HCT116 (cell line): ENCODE measurements at regions not wholly inside any gene's neighbourhood (a gene's known extent, or its start where the extent isn't known, plus 50 kb on each side); places are given as distances from the start of the nearest gene placed in this dataset.

Experiments
- ATAC-seq: fragments of 200-7000 bp; cut with Tn5 transposase; 2 replicates; pipeline ENCODE4 v1.9.1; 2020; ENCODE audit warnings: mild to moderate bottlenecking, moderate library complexity
- BruUV-seq: library from RNA; stranded (reverse); fragments of 400-500 nt; replicated peaks from 2 replicates; lab custom pipeline; 2021; lab: Mats Ljungman, UMichigan
- CTCF ChIA-PET: fragments of 300-600 bp; sonication (Branson Sonifier 250); formaldehyde crosslinking; loops from one replicate; lab custom pipeline; 2021; ENCODE audit warnings: antibody characterized with exemption; lab: Charles Lee
- POLR2A ChIA-PET: fragments of 300-600, 350-600 bp; sonication (Branson Sonifier 250); formaldehyde crosslinking; loops from one replicate; lab custom pipeline; 2021; ENCODE audit warnings: antibody characterized with exemption; lab: Charles Lee
- RAD21 ChIA-PET, 2 experiments: fragments of 300-600 bp; sonication (Branson Sonifier 250); formaldehyde crosslinking; loops; one replicate each; lab custom pipeline; 2023; ENCODE audit warnings: low total read pairs in 2 of 2; ENCODE audit not compliant: uncharacterized antibody in 2 of 2, unreplicated experiment in 2 of 2, low non-redundant PET in 1 of 2; lab: Charles Lee
- DNase-seq: peaks from one replicate; pipeline ENCODE4 v3.0.0-alpha.2; 2010; ENCODE audit warnings: low read depth, low spot score
- H2AFZ ChIP-seq: fragments of 200-600 bp; shearing (Covaris generic), sonication (generic); 2 replicates; pipeline ENCODE4 v1.6.1; 2017; ENCODE audit warnings: low read depth, mixed run types, mixed read lengths, antibody characterized with exemption, low read length; ENCODE audit not compliant: poor library complexity, severe bottlenecking
- H3K27ac ChIP-seq: 2 replicates; pipeline ENCODE4 v1.5.1; 2012; ENCODE audit warnings: low read depth, low read length
- H3K27me3 ChIP-seq: fragments of 200-600 bp; sonication (generic); 2 replicates; pipeline ENCODE4 v1.6.1; 2016; ENCODE audit warnings: mixed run types, low read length, mixed read lengths; ENCODE audit not compliant: insufficient read depth
- H3K36me3 ChIP-seq, 2 experiments: fragments of 200-500 bp in 1 of 2; fragments of 200-600 bp in 1 of 2; sonication (Bioruptor generic) in 1 of 2; sonication (generic) in 1 of 2; 2 replicates each; pipeline versions ENCODE4 v1.5.1 to v1.6.1; 2014 to 2016; ENCODE audit warnings: low read length in 2 of 2, inconsistent platforms in 1 of 2, mixed read lengths in 1 of 2, mixed run types in 1 of 2; ENCODE audit not compliant: insufficient read depth in 2 of 2, control insufficient read depth in 1 of 2
- H3K4me1 ChIP-seq, 2 experiments: fragments of 200-600 bp in 1 of 2; sonication (generic) in 1 of 2; 2 replicates each; pipeline versions ENCODE4 v1.5.1 to v1.6.1; 2012 to 2017; ENCODE audit warnings: low read length in 2 of 2, inconsistent platforms in 1 of 2, mild to moderate bottlenecking in 1 of 2, mixed read lengths in 1 of 2, mixed run types in 1 of 2, moderate library complexity in 1 of 2; ENCODE audit not compliant: insufficient read depth in 2 of 2, control insufficient read depth in 1 of 2
- H3K4me2 ChIP-seq: fragments of 200-600 bp; sonication (generic); 2 replicates; pipeline ENCODE4 v1.6.1; 2017; ENCODE audit warnings: mixed run types, low read length, mixed read lengths
- H3K4me3 ChIP-seq, 2 experiments: fragments of 200-600 bp in 1 of 2; sonication (generic) in 1 of 2; replicated peaks in 1 of 2; 2 replicates each; pipeline ENCODE4 v1.5.1; 2011 to 2016; ENCODE audit warnings: low read length in 2 of 2, control low read depth in 1 of 2, low read depth in 1 of 2, mild to moderate bottlenecking in 1 of 2, mixed read lengths in 1 of 2, mixed run types in 1 of 2
- H3K79me2 ChIP-seq: fragments of 200-600 bp; sonication (generic); 2 replicates; pipeline ENCODE4 v1.6.1; 2017; ENCODE audit warnings: mild to moderate bottlenecking, mixed run types, low read length, moderate library complexity, mixed read lengths; ENCODE audit not compliant: insufficient read depth
- H3K9ac ChIP-seq: fragments of 200-600 bp; sonication (generic); 2 replicates; pipeline ENCODE4 v1.6.1; 2016; ENCODE audit warnings: low read length, mixed read lengths
- H3K9me2 ChIP-seq: fragments of 200-600 bp; sonication (generic), shearing (Covaris generic); 2 replicates; pipeline ENCODE4 v1.6.1; 2017; ENCODE audit warnings: mixed run types, mild to moderate bottlenecking, moderate library complexity; ENCODE audit not compliant: insufficient read depth
- H3K9me3 ChIP-seq, 2 experiments: fragments of 200-500 bp in 1 of 2; fragments of 200-600 bp in 1 of 2; sonication (Bioruptor generic) in 1 of 2; sonication (generic) in 1 of 2; 2 replicates each; pipeline ENCODE4 v1.6.1; 2014 to 2017; ENCODE audit warnings: low read length in 2 of 2, mixed read lengths in 2 of 2, inconsistent platforms in 1 of 2, low read depth in 1 of 2, mild to moderate bottlenecking in 1 of 2, mixed run types in 1 of 2, moderate library complexity in 1 of 2; ENCODE audit not compliant: control insufficient read depth in 1 of 2, insufficient read depth in 1 of 2
- H4K20me1 ChIP-seq: fragments of 200-600 bp; sonication (generic), shearing (Covaris generic); 2 replicates; pipeline ENCODE4 v1.6.1; 2017; ENCODE audit warnings: mixed run types, mild to moderate bottlenecking, moderate library complexity; ENCODE audit not compliant: insufficient read depth
- CBX3 ChIP-seq: IDR thresholded peaks from 2 replicates; pipeline ENCODE4 v1.6.1; 2012; ENCODE audit warnings: low read depth
- EGR1 ChIP-seq: IDR thresholded peaks from 2 replicates; pipeline ENCODE4 v1.6.1; 2012; ENCODE audit warnings: low read depth
- ELF1 ChIP-seq: IDR thresholded peaks from 2 replicates; pipeline ENCODE4 v1.6.1; 2012; ENCODE audit warnings: low read depth, borderline replicate concordance
- EZH2 ChIP-seq: fragments of 200-600 bp; sonication (generic); IDR thresholded peaks from 2 replicates; pipeline ENCODE4 v1.6.1; 2017; ENCODE audit warnings: antibody characterized with exemption, mixed run types
- EZH2phosphoT487 ChIP-seq: fragments of 200-600 bp; IDR thresholded peaks from 2 replicates; pipeline ENCODE4 v1.6.1; 2018; ENCODE audit warnings: antibody characterized with exemption, borderline replicate concordance
- FOSL1 ChIP-seq: IDR thresholded peaks from 2 replicates; pipeline ENCODE4 v1.6.1; 2012; ENCODE audit warnings: low read depth
- REST ChIP-seq: IDR thresholded peaks from 2 replicates; pipeline ENCODE4 v1.6.1; 2012; ENCODE audit warnings: low read depth
- intact Hi-C: fragments of 100-400 bp; cut with micrococcal nuclease; formaldehyde crosslinking; loops from 2 replicates; pipeline ENCODE4 v1.10.0; 2022
- TF ChIP-seq, protein P1 (sequence below), 3 experiments: fragments of 200-600 bp in 1 of 3; sonication (generic) in 1 of 3; IDR thresholded peaks in 2 of 3; conservative IDR thresholded peaks in 1 of 3; 2 replicates each; pipeline ENCODE4 v1.5.1; 2012 to 2017; ENCODE audit warnings: low read depth in 2 of 3, low read length in 2 of 3, antibody characterized with exemption in 1 of 3, borderline replicate concordance in 1 of 3, control low read depth in 1 of 3, mild to moderate bottlenecking in 1 of 3, mixed read lengths in 1 of 3, mixed run types in 1 of 3, moderate library complexity in 1 of 3; ENCODE audit not compliant: insufficient read depth in 1 of 3
- TF ChIP-seq, protein P2 (sequence below): IDR thresholded peaks from 2 replicates; pipeline ENCODE4 v1.6.1; 2011; ENCODE audit warnings: mild to moderate bottlenecking, low read length, moderate library complexity; ENCODE audit not compliant: insufficient replicate concordance; ENCODE audit errors: extremely low read depth

GRCh38 chr14:84581041-84581440 is 948.9 kb upstream of the FLRT2 start:
- H3K27ac ChIP-seq = no peak overlapping the region
- no peak for ATAC-seq
- no peaks in the 10 kb centered on the region for H3K36me3 ChIP-seq
- intact Hi-C loops = no loop called here
- H2AFZ ChIP-seq = no peak overlapping the region
- CTCF ChIA-PET = no interaction called here
- H3K4me2 ChIP-seq = no peak overlapping the region
- peaks cover 11 to 18% of the 10 kb centered on the region in 2 experiments; a peak in 2 of 4 replicates for H3K9me3 ChIP-seq
- no peak overlapping the region for H3K9ac ChIP-seq
- no peaks in the 10 kb centered on the region for H3K9me2 ChIP-seq
- TF ChIP-seq EGR1 (no peak), ELF1 (no peak)
- TF ChIP-seq, protein P1, sequence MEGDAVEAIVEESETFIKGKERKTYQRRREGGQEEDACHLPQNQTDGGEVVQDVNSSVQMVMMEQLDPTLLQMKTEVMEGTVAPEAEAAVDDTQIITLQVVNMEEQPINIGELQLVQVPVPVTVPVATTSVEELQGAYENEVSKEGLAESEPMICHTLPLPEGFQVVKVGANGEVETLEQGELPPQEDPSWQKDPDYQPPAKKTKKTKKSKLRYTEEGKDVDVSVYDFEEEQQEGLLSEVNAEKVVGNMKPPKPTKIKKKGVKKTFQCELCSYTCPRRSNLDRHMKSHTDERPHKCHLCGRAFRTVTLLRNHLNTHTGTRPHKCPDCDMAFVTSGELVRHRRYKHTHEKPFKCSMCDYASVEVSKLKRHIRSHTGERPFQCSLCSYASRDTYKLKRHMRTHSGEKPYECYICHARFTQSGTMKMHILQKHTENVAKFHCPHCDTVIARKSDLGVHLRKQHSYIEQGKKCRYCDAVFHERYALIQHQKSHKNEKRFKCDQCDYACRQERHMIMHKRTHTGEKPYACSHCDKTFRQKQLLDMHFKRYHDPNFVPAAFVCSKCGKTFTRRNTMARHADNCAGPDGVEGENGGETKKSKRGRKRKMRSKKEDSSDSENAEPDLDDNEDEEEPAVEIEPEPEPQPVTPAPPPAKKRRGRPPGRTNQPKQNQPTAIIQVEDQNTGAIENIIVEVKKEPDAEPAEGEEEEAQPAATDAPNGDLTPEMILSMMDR (IDR thresholded peaks at IDR 0.05 in 2 of 3, conservative IDR thresholded peaks at IDR 0.05 in 1 of 3; ENCODE audit: borderline replicate concordance in 1 of 3, insufficient read depth in 1 of 3, low read depth in 2 of 3, low read length in 2 of 3) = no peak
- TF ChIP-seq, all 23 proteins: peak for 0
- no TSS peak for BruUV-seq
- ChIA-PET RAD21 (no interaction called here), POLR2A (no interaction called here)
- Histone ChIP-seq H3K79me2 (no peaks in the 10 kb centered on the region), H4K20me1 (no peaks in the 10 kb centered on the region), H3K4me3 (no peak overlapping the region), H3K4me1 (no peaks in the 10 kb centered on the region), H3K27me3 (no peaks in the 10 kb centered on the region)
- DNase-seq = no peak

GRCh38 chr14:84584511-84584910 is 945.4 kb upstream of the FLRT2 start:
- Histone ChIP-seq H3K36me3 (no peaks in the 10 kb centered on the region), H3K79me2 (no peaks in the 10 kb centered on the region), H2AFZ (no peak overlapping the region), H3K9me2 (no peaks in the 10 kb centered on the region), H3K4me3 (no peak overlapping the region), H3K27me3 (no peaks in the 10 kb centered on the region), H3K4me1 (no peaks in the 10 kb centered on the region), H3K9ac (no peak overlapping the region), H3K27ac (no peak overlapping the region), H3K9me3 (peaks cover 6 to 13% of the 10 kb centered on the region in 2 experiments; a peak in 1 of 4 replicates), H3K4me2 (no peak overlapping the region), H4K20me1 (no peaks in the 10 kb centered on the region)
- intact Hi-C loops = no loop called here
- ChIA-PET RAD21 (no interaction called here), POLR2A (no interaction called here), CTCF (no interaction called here)
- BruUV-seq = no TSS peak
- DNase-seq (no peak), ATAC-seq (no peak)
- TF ChIP-seq, protein P2, sequence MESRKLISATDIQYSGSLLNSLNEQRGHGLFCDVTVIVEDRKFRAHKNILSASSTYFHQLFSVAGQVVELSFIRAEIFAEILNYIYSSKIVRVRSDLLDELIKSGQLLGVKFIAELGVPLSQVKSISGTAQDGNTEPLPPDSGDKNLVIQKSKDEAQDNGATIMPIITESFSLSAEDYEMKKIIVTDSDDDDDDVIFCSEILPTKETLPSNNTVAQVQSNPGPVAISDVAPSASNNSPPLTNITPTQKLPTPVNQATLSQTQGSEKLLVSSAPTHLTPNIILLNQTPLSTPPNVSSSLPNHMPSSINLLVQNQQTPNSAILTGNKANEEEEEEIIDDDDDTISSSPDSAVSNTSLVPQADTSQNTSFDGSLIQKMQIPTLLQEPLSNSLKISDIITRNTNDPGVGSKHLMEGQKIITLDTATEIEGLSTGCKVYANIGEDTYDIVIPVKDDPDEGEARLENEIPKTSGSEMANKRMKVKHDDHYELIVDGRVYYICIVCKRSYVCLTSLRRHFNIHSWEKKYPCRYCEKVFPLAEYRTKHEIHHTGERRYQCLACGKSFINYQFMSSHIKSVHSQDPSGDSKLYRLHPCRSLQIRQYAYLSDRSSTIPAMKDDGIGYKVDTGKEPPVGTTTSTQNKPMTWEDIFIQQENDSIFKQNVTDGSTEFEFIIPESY = no peak
- TF ChIP-seq REST (no peak), FOSL1 (no peak), EZH2phosphoT487 (no peak), CBX3 (no peak), EZH2 (no peak)
- TF ChIP-seq, protein P1 (IDR thresholded peaks at IDR 0.05 in 2 of 3, conservative IDR thresholded peaks at IDR 0.05 in 1 of 3; ENCODE audit: borderline replicate concordance in 1 of 3, insufficient read depth in 1 of 3, low read depth in 2 of 3, low read length in 2 of 3) = no peak
